ENCODE measurements at regions not wholly inside any gene's neighbourhood (a gene's known extent, or its start where the extent isn't known, plus 50 kb on each side); places are given as distances from the start of the nearest gene placed in this dataset.

GRCh38 chr11:110886288-110886970 is 174.2 kb upstream of the ARHGAP20 start:
- TF ChIP-seq ZNF449 (tag by site-specific recombination; IDR thresholded peaks at IDR 0.05) (no peak), RBAK (tag by site-specific recombination; IDR thresholded peaks at IDR 0.05) (no peak), PRDM10 (tag by site-specific recombination; IDR thresholded peaks at IDR 0.05) (no peak), CTCF (tag by site-specific recombination; IDR thresholded peaks at IDR 0.05) (no peak), ZNF354C (tag by site-specific recombination; IDR thresholded peaks at IDR 0.05; ENCODE audit: borderline replicate concordance, low read depth) (no peak), ZNF223 (tag by site-specific recombination; IDR thresholded peaks at IDR 0.05) (no peak), ZNF561 (tag by site-specific recombination; IDR thresholded peaks at IDR 0.05; ENCODE audit: borderline replicate concordance) (no peak), HOXC10 (CRISPR knock-in tag; IDR thresholded peaks at IDR 0.05) (no peak), ZEB2 (tag by site-specific recombination; IDR thresholded peaks at IDR 0.05) (no peak), FEZF1 (tag by site-specific recombination; IDR thresholded peaks at IDR 0.05) (no peak), ZNF24 (tag by site-specific recombination; IDR thresholded peaks at IDR 0.05) (no peak), ZNF133 (tag by site-specific recombination; IDR thresholded peaks at IDR 0.05) (no peak), MYNN (tag by site-specific recombination; IDR thresholded peaks at IDR 0.05; ENCODE audit: borderline replicate concordance) (no peak)
